ENCODE measurements at regions not wholly inside any gene's neighbourhood (a gene's known extent, or its start where the extent isn't known, plus 50 kb on each side); places are given as distances from the start of the nearest gene placed in this dataset. TPM values are rescaled to one million over a fixed set of nuclear protein-coding genes. Genes with fewer than 3 reads are reported as not detected.

GRCh38 chrY:6786960-6787359 is 123.5 kb upstream of the TBL1Y start:
- Histone ChIP-seq H3K9me2 (ENCODE audit: insufficient read depth) (no peaks in the 10 kb centered on the region), H3K4me3 (no peak overlapping the region), H4K20me1 (ENCODE audit: insufficient read depth) (no peaks in the 10 kb centered on the region), H3K79me2 (ENCODE audit: insufficient read depth) (no peaks in the 10 kb centered on the region), H3K9me3 (ENCODE audit: low read depth) (no peaks in the 10 kb centered on the region), H3K4me1 (ENCODE audit: insufficient read depth) (no peaks in the 10 kb centered on the region), H2AFZ (no peak overlapping the region), H3F3A (ENCODE audit: insufficient read depth) (no peaks in the 10 kb centered on the region), H3K27ac (no peak overlapping the region), H3K4me2 (ENCODE audit: unreplicated experiment) (no peak overlapping the region), H3K27me3 (replicated peaks; ENCODE audit: insufficient read depth) (no peaks in the 10 kb centered on the region), H3K36me3 (ENCODE audit: low read depth) (no peaks in the 10 kb centered on the region), H3K9ac (no peak overlapping the region)
- TF ChIP-seq EZH2phosphoT487 (IDR thresholded peaks at IDR 0.05; ENCODE audit: insufficient read depth, low read depth) (no peak), EZH2 (IDR thresholded peaks at IDR 0.05; ENCODE audit: insufficient read depth, poor library complexity, severe bottlenecking) (no peak)
- in situ Hi-C loops (cut with MboI): no loop called here
- no peak for DNase-seq
- WGBS, 2 experiments (ENCODE audit: low coverage in 1 of 2, low lambda C conversion rate in 2 of 2, missing lambda C conversion rate in 2 of 2): 14 to 21% methylated on average over 2 of the region's 2 CpGs

DNA sequence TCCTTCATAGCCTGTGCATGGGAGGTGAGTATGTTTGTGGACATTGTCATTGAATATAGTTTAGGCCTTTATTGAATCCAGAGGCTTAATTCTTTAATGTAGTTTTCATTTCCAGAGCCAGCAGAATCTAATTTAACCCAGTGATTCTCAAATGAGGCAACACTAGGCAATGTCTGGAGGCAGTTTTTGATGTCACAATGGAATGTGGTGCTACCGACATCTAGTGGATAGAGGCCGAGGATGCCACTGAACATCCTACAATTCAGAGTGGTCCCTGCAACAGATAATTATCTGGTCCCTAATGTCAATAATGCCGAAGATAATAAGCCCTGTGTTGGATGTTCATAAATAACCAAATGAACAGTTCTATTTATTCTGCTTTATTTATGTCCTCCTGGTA is 98.9 kb upstream of the TBL1Y start:
- Histone ChIP-seq H3K9me3 (ENCODE audit: low read depth) (no peaks in the 10 kb centered on the region), H3K36me3 (ENCODE audit: low read depth) (no peaks in the 10 kb centered on the region), H3K79me2 (ENCODE audit: insufficient read depth) (no peaks in the 10 kb centered on the region), H3K9me2 (ENCODE audit: insufficient read depth) (no peaks in the 10 kb centered on the region), H3F3A (ENCODE audit: insufficient read depth) (no peaks in the 10 kb centered on the region), H3K4me2 (ENCODE audit: unreplicated experiment) (no peak overlapping the region), H3K27ac (no peak overlapping the region), H3K4me1 (ENCODE audit: insufficient read depth) (no peaks in the 10 kb centered on the region), H3K4me3 (no peak overlapping the region), H3K27me3 (replicated peaks; ENCODE audit: insufficient read depth) (no peaks in the 10 kb centered on the region), H3K9ac (no peak overlapping the region), H2AFZ (no peak overlapping the region), H4K20me1 (ENCODE audit: insufficient read depth) (no peaks in the 10 kb centered on the region)
- WGBS, 2 experiments (ENCODE audit: low coverage in 1 of 2, low lambda C conversion rate in 2 of 2, missing lambda C conversion rate in 2 of 2): 2 to 4% methylated on average over 3 of the region's 3 CpGs
- TF ChIP-seq EZH2 (IDR thresholded peaks at IDR 0.05; ENCODE audit: insufficient read depth, poor library complexity, severe bottlenecking) (no peak), EZH2phosphoT487 (IDR thresholded peaks at IDR 0.05; ENCODE audit: insufficient read depth, low read depth) (no peak)
- DNase-seq: peak; percentile 0
- in situ Hi-C loops (cut with MboI): no loop called here

Small RNA genes in the stretch of these regions (small RNA-seq; reads per million reads assigned to genes)
- not detected for gene AC013412.1 (ENCODE audit: low read depth, low replicate concordance)
- not detected for gene SRIP3 (ENCODE audit: low read depth, low replicate concordance)
